SK-MEL-5 (cell line): ENCODE measurements at regions not wholly inside any gene's neighbourhood (a gene's known extent, or its start where the extent isn't known, plus 50 kb on each side); places are given as distances from the start of the nearest gene placed in this dataset.
A peak's percentile ranks its signal among the peaks of the same experiment; 100 is the strongest.

ENCODE experiments used
- DNase-seq: peaks from one replicate; pipeline ENCODE4 v3.0.0-alpha.2; 2016; ENCODE audit warnings: low read depth, low spot score
- in situ Hi-C: cut with HindIII; loops from 2 replicates; pipeline ENCODE4 v1.10.0; 2016; ENCODE audit warnings: low sequenced_read_pairs, high pct_unique_total_duplicates, low pct_unique_long_range_greater_than_20kb

GRCh38 chr2:45089554-45090261, 80.5 kb upstream of the SIX2 start:
- DNase-seq = no peak
- in situ Hi-C loops = no loop called here

GRCh38 chr2:45085487-45085886, 76.2 kb upstream of the SIX2 start:
- in situ Hi-C loops = no loop called here
- DNase-seq = no peak

- no peak for DNase-seq
- in situ Hi-C loops = no loop called here
Measured at GRCh38 chr2:45084361-45085020, 75.2 kb upstream of the SIX2 start.

DNA sequence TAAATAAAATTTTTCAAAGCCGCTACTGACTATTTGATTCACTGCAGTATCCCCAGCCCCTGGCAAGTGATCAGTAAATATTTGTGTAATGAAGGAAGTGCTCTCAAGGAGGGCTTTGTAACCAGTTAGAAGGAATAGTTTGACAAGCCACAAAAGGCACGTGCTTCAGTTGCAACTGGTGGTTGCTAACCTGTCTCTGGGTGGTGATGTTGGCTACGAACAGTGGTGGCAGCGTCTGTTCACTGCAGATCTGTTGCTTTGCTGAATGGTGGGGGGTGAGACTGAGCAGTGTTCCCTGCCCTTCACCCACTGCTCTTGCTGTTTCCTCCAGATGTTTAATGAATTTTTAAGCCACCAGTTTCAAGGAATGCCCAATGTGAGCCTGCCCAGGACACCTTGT, 73.9 kb upstream of the SIX2 start:
- in situ Hi-C loops = no loop called here
- peak; percentile 7 for DNase-seq

DNA sequence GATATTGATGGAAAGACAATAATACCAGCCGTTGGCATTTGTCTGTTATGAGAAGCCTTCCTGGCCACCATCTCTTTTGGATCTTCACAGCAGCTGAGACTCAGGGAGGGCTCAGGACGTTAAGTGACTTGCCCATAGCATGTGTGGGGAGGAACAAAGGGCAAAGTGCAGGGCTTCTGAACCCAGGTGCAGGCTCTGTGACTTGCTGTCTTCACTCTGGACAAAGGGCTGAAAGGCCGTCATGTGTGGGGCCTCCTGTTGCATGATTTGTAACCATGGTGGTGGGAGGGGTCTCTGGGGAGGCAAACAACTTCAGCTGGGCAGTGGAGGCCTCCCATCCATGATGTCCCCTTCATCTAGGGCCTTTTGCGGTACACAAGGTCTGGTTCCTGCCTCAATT, 65.5 kb upstream of the SIX2 start:
- in situ Hi-C loops = no loop called here
- DNase-seq = no peak

- no peak for DNase-seq
- in situ Hi-C loops = no loop called here
Measured at GRCh38 chr2:45072862-45073237, 63.6 kb upstream of the SIX2 start.

GRCh38 chr2:45072064-45072861, 63.0 kb upstream of the SIX2 start:
- no peak for DNase-seq

GRCh38 chr2:45070113-45070652, 60.9 kb upstream of the SIX2 start:
- DNase-seq = no peak
- in situ Hi-C loops = no loop called here

More at GRCh38 chr2:45072064-45072861, 63.0 kb upstream of the SIX2 start:
- in situ Hi-C loops = no loop called here

- in situ Hi-C loops = no loop called here
- no peak for DNase-seq
Measured at GRCh38 chr2:45069684-45070083, 60.4 kb upstream of the SIX2 start.

DNA sequence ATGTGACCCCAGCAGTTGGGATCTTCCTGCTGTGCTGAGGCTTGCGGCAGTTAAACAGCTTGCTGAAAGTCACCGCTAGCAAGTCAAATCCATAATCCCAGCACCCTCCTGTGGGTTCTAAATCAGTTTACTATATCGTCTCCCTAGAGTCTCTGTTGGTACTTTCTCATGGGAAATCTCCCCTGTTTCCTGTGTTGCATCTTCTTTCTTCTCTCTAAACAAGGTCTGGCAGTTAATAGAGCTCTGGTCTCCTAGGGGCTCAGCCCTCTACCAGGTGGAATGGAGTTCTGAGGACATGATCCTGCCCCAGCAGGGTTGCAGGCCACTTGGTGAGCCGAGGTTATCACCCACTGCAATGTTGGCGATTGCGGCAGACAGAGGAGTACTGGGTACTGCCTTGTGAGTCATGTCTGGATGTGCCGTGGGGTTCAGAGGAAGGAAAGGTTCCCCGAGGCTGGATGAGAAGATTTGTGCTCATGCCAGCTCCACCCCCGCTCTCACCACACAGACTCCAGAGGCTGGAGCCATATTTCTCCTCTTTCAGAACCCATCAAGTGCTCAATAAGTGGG, 59.4 kb upstream of the SIX2 start:
- in situ Hi-C loops = no loop called here

GRCh38 chr2:45067859-45068570, 58.8 kb upstream of the SIX2 start:
- DNase-seq = peak; percentile 21
- in situ Hi-C loops = no loop called here

More for the DNA sequence above, 59.4 kb upstream of the SIX2 start:
- DNase-seq = no peak
